Liver (tissue), 3 donors: ENCODE measurements at regions not wholly inside any gene's neighbourhood (a gene's known extent, or its start where the extent isn't known, plus 50 kb on each side); places are given as distances from the start of the nearest gene placed in this dataset.

Source experiments
- RAD21 ChIP-seq, 2 donors: IDR thresholded peaks; 2 replicates each; pipeline ENCODE4 v1.6.1; 2016; ENCODE audit warnings: antibody characterized with exemption in 2 of 2, mild to moderate bottlenecking in 2 of 2
- RXRA ChIP-seq, 2 donors: IDR thresholded peaks; 2 replicates each; pipeline ENCODE4 v1.6.1; 2017 to 2018; ENCODE audit warnings: antibody characterized with exemption in 2 of 2, mild to moderate bottlenecking in 1 of 2
- SP1 ChIP-seq: IDR thresholded peaks from 2 replicates; pipeline ENCODE4 v1.6.1; 2018; ENCODE audit warnings: antibody characterized with exemption, mild to moderate bottlenecking
- YY1 ChIP-seq: IDR thresholded peaks from 2 replicates; pipeline ENCODE4 v1.6.1; 2016; ENCODE audit warnings: antibody characterized with exemption, mild to moderate bottlenecking
- TF ChIP-seq, protein P1 (sequence below): fragments of 150-350 bp; IDR thresholded peaks from 2 replicates; pipeline ENCODE4 v1.5.1; 2017; ENCODE audit warnings: improper control_type of control experiment, low read depth, low read length; ENCODE audit not compliant: missing input control
- TF ChIP-seq, protein P2 (sequence below): IDR thresholded peaks from 2 replicates; pipeline ENCODE4 v1.6.1; 2016; ENCODE audit warnings: antibody characterized with exemption
- TF ChIP-seq, protein P3 (sequence below): IDR thresholded peaks from 2 replicates; pipeline ENCODE4 v1.6.1; 2016; ENCODE audit warnings: antibody characterized with exemption, mild to moderate bottlenecking
- donor health status: healthy.
- donor health status: healthy.

DNA sequence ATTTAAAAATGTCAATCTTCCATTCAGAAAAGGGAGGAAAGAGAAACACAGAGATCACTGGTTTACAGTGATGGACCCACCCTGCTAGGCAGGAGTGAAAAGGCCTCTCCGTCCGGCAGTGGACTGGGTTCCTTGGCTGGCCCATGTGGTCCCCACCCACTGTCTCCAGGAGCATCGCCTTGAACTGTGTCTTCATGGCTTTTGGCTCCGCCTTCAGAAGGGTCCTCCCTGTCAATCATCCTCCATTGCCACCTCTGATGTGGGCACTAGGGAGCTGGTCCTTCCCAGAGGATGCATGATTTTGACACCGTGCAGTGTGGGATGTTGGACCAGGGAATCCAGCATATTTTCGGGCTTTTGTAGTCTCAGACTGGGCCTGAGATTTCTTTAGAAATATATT lies 58.2 kb upstream of the B3GAT1 start:
- TF ChIP-seq, protein P1, sequence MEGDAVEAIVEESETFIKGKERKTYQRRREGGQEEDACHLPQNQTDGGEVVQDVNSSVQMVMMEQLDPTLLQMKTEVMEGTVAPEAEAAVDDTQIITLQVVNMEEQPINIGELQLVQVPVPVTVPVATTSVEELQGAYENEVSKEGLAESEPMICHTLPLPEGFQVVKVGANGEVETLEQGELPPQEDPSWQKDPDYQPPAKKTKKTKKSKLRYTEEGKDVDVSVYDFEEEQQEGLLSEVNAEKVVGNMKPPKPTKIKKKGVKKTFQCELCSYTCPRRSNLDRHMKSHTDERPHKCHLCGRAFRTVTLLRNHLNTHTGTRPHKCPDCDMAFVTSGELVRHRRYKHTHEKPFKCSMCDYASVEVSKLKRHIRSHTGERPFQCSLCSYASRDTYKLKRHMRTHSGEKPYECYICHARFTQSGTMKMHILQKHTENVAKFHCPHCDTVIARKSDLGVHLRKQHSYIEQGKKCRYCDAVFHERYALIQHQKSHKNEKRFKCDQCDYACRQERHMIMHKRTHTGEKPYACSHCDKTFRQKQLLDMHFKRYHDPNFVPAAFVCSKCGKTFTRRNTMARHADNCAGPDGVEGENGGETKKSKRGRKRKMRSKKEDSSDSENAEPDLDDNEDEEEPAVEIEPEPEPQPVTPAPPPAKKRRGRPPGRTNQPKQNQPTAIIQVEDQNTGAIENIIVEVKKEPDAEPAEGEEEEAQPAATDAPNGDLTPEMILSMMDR, result no peak
- TF ChIP-seq RAD21 (IDR thresholded peaks at IDR 0.05) (no peak), RXRA (IDR thresholded peaks at IDR 0.05) (no peak), SP1 (no peak), YY1 (no peak)
- TF ChIP-seq, protein P2, sequence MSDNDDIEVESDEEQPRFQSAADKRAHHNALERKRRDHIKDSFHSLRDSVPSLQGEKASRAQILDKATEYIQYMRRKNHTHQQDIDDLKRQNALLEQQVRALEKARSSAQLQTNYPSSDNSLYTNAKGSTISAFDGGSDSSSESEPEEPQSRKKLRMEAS, result no peak
- TF ChIP-seq, protein P3, sequence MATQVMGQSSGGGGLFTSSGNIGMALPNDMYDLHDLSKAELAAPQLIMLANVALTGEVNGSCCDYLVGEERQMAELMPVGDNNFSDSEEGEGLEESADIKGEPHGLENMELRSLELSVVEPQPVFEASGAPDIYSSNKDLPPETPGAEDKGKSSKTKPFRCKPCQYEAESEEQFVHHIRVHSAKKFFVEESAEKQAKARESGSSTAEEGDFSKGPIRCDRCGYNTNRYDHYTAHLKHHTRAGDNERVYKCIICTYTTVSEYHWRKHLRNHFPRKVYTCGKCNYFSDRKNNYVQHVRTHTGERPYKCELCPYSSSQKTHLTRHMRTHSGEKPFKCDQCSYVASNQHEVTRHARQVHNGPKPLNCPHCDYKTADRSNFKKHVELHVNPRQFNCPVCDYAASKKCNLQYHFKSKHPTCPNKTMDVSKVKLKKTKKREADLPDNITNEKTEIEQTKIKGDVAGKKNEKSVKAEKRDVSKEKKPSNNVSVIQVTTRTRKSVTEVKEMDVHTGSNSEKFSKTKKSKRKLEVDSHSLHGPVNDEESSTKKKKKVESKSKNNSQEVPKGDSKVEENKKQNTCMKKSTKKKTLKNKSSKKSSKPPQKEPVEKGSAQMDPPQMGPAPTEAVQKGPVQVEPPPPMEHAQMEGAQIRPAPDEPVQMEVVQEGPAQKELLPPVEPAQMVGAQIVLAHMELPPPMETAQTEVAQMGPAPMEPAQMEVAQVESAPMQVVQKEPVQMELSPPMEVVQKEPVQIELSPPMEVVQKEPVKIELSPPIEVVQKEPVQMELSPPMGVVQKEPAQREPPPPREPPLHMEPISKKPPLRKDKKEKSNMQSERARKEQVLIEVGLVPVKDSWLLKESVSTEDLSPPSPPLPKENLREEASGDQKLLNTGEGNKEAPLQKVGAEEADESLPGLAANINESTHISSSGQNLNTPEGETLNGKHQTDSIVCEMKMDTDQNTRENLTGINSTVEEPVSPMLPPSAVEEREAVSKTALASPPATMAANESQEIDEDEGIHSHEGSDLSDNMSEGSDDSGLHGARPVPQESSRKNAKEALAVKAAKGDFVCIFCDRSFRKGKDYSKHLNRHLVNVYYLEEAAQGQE, result no peak
